ENCODE measurements at regions not wholly inside any gene's neighbourhood (a gene's known extent, or its start where the extent isn't known, plus 50 kb on each side); places are given as distances from the start of the nearest gene placed in this dataset.

GRCh38 chr3:966341-966740, 126.5 kb upstream of the CNTN6 start:
- Mint-ChIP-seq H3K27ac (no peak overlapping the region), H3K9me3 (ENCODE audit: low read depth) (peaks cover 11% of the 10 kb centered on the region), H3K4me1 (no peaks in the 10 kb centered on the region), H3K27me3 (no peaks in the 10 kb centered on the region), H3K36me3 (ENCODE audit: low read depth) (no peaks in the 10 kb centered on the region), H3K4me3 (no peak overlapping the region)
- ChIA-PET POLR2A (no interaction called here), CTCF (interaction anchor here (0.6 kb wide), 1 partner anchor 9 kb away, joined by 3 read pairs; no protein-coding TSS in a partner anchor)
- DNase-seq, result no peak
- no peak for ATAC-seq
- intact Hi-C loops (cut with DNase I, micrococcal nuclease), result no loop called here

GRCh38 chr3:973340-973739, 119.5 kb upstream of the CNTN6 start:
- H3K27me3 Mint-ChIP-seq, result no peaks in the 10 kb centered on the region

GRCh38 chr3:976006-976405, 116.8 kb upstream of the CNTN6 start:
- no peak overlapping the region for H3K4me3 Mint-ChIP-seq
- intact Hi-C loops (cut with DNase I, micrococcal nuclease), result no loop called here
- H3K27me3 Mint-ChIP-seq, result no peaks in the 10 kb centered on the region
- H3K9me3 Mint-ChIP-seq (ENCODE audit: low read depth), result peaks cover 19% of the 10 kb centered on the region
- ATAC-seq, result no peak
- no peaks in the 10 kb centered on the region for H3K36me3 Mint-ChIP-seq (ENCODE audit: low read depth)
- ChIA-PET CTCF (no interaction called here), POLR2A (no interaction called here)
- no peak for DNase-seq
- H3K27ac Mint-ChIP-seq, result no peak overlapping the region
- H3K4me1 Mint-ChIP-seq, result no peaks in the 10 kb centered on the region

More at GRCh38 chr3:973340-973739, 119.5 kb upstream of the CNTN6 start:
- intact Hi-C loops (cut with DNase I, micrococcal nuclease), result no loop called here
- no peaks in the 10 kb centered on the region for H3K36me3 Mint-ChIP-seq (ENCODE audit: low read depth)
- ATAC-seq, result no peak
- H3K4me3 Mint-ChIP-seq, result no peak overlapping the region
- ChIA-PET POLR2A (no interaction called here), CTCF (interaction anchor here (0.9 kb wide), 1 partner anchor 9 kb away, joined by 3 read pairs; no protein-coding TSS in a partner anchor)
- no peak for DNase-seq
- H3K4me1 Mint-ChIP-seq, result no peaks in the 10 kb centered on the region
- H3K9me3 Mint-ChIP-seq (ENCODE audit: low read depth), result peaks cover 13% of the 10 kb centered on the region
- H3K27ac Mint-ChIP-seq, result no peak overlapping the region

- ATAC-seq (no peak), DNase-seq (no peak)
- Mint-ChIP-seq H3K4me3 (no peak overlapping the region), H3K27ac (no peak overlapping the region), H3K4me1 (no peaks in the 10 kb centered on the region), H3K36me3 (ENCODE audit: low read depth) (no peaks in the 10 kb centered on the region), H3K27me3 (no peaks in the 10 kb centered on the region), H3K9me3 (ENCODE audit: low read depth) (peaks cover 18% of the 10 kb centered on the region)
- ChIA-PET CTCF (no interaction called here), POLR2A (no interaction called here)
- intact Hi-C loops (cut with DNase I, micrococcal nuclease), result no loop called here
Measured at GRCh38 chr3:981156-981555, 111.7 kb upstream of the CNTN6 start.

GRCh38 chr3:988785-989184, 104.0 kb upstream of the CNTN6 start:
- ChIA-PET CTCF (no interaction called here), POLR2A (no interaction called here)
- Mint-ChIP-seq H3K36me3 (ENCODE audit: low read depth) (no peaks in the 10 kb centered on the region), H3K27me3 (no peaks in the 10 kb centered on the region), H3K27ac (no peak overlapping the region), H3K4me3 (no peak overlapping the region), H3K4me1 (no peaks in the 10 kb centered on the region), H3K9me3 (ENCODE audit: low read depth) (peaks cover 7% of the 10 kb centered on the region)
- ATAC-seq (no peak), DNase-seq (no peak)
- intact Hi-C loops (cut with DNase I, micrococcal nuclease), result no loop called here

GRCh38 chr3:992871-993270, 100.0 kb upstream of the CNTN6 start:
- DNase-seq, result no peak
- no peaks in the 10 kb centered on the region for H3K27me3 Mint-ChIP-seq
- no peak for ATAC-seq
- H3K4me3 Mint-ChIP-seq, result no peak overlapping the region
- ChIA-PET POLR2A (no interaction called here), CTCF (no interaction called here)
- no peak overlapping the region for H3K27ac Mint-ChIP-seq
- peaks cover 4% of the 10 kb centered on the region for H3K9me3 Mint-ChIP-seq (ENCODE audit: low read depth)
- H3K4me1 Mint-ChIP-seq, result no peaks in the 10 kb centered on the region
- intact Hi-C loops (cut with DNase I, micrococcal nuclease), result no loop called here
- H3K36me3 Mint-ChIP-seq (ENCODE audit: low read depth), result no peaks in the 10 kb centered on the region

- Mint-ChIP-seq H3K9me3 (ENCODE audit: low read depth) (no peaks in the 10 kb centered on the region), H3K36me3 (ENCODE audit: low read depth) (no peaks in the 10 kb centered on the region), H3K27ac (no peak overlapping the region), H3K4me1 (no peaks in the 10 kb centered on the region), H3K27me3 (no peaks in the 10 kb centered on the region), H3K4me3 (no peak overlapping the region)
- ChIA-PET POLR2A (interaction anchor here (0.7 kb wide), 1 partner anchor 15 kb away, joined by 3 read pairs; no protein-coding TSS in a partner anchor), CTCF (no interaction called here)
- DNase-seq (no peak), ATAC-seq (no peak)
- intact Hi-C loops (cut with DNase I, micrococcal nuclease), result no loop called here
Measured at GRCh38 chr3:1002010-1002409, 90.8 kb upstream of the CNTN6 start.

- no peaks in the 10 kb centered on the region for H3K4me1 Mint-ChIP-seq
- H3K9me3 Mint-ChIP-seq (ENCODE audit: low read depth), result peaks cover 2% of the 10 kb centered on the region
- H3K27me3 Mint-ChIP-seq, result no peaks in the 10 kb centered on the region
- ChIA-PET POLR2A (no interaction called here), CTCF (no interaction called here)
- H3K4me3 Mint-ChIP-seq, result no peak overlapping the region
- ATAC-seq (no peak), DNase-seq (no peak)
- no peaks in the 10 kb centered on the region for H3K36me3 Mint-ChIP-seq (ENCODE audit: low read depth)
- no peak overlapping the region for H3K27ac Mint-ChIP-seq
- intact Hi-C loops (cut with DNase I, micrococcal nuclease), result no loop called here
Measured at GRCh38 chr3:1007866-1008265, 85.0 kb upstream of the CNTN6 start.

GRCh38 chr3:1010228-1010627, 82.6 kb upstream of the CNTN6 start:
- Mint-ChIP-seq H3K4me1 (no peaks in the 10 kb centered on the region), H3K4me3 (no peak overlapping the region), H3K36me3 (ENCODE audit: low read depth) (no peaks in the 10 kb centered on the region), H3K27ac (no peak overlapping the region), H3K27me3 (no peaks in the 10 kb centered on the region), H3K9me3 (ENCODE audit: low read depth) (peaks cover 2% of the 10 kb centered on the region)
- ATAC-seq, result no peak
- ChIA-PET CTCF (no interaction called here), POLR2A (no interaction called here)
- intact Hi-C loops (cut with DNase I, micrococcal nuclease), result no loop called here
- DNase-seq, result no peak

GRCh38 chr3:1015826-1016225, 77.0 kb upstream of the CNTN6 start:
- H3K36me3 Mint-ChIP-seq (ENCODE audit: low read depth), result no peaks in the 10 kb centered on the region
- no peaks in the 10 kb centered on the region for H3K4me1 Mint-ChIP-seq
- H3K4me3 Mint-ChIP-seq, result no peak overlapping the region
- ATAC-seq (no peak), DNase-seq (no peak)
- no peak overlapping the region for H3K27ac Mint-ChIP-seq
- no peaks in the 10 kb centered on the region for H3K27me3 Mint-ChIP-seq
- CTCF ChIA-PET, result no interaction called here
- POLR2A ChIA-PET, result no interaction called here
- peaks cover 6% of the 10 kb centered on the region for H3K9me3 Mint-ChIP-seq (ENCODE audit: low read depth)
- intact Hi-C loops (cut with DNase I, micrococcal nuclease), result no loop called here

GRCh38 chr3:1017870-1018269, 75.0 kb upstream of the CNTN6 start:
- no peak for DNase-seq

GRCh38 chr3:1019157-1019556, 73.7 kb upstream of the CNTN6 start:
- H3K4me1 Mint-ChIP-seq, result no peaks in the 10 kb centered on the region
- DNase-seq (no peak), ATAC-seq (no peak)
- no peak overlapping the region for H3K27ac Mint-ChIP-seq
- no peaks in the 10 kb centered on the region for H3K36me3 Mint-ChIP-seq (ENCODE audit: low read depth)
- no peaks in the 10 kb centered on the region for H3K27me3 Mint-ChIP-seq
- POLR2A ChIA-PET, result no interaction called here
- intact Hi-C loops (cut with DNase I, micrococcal nuclease), result no loop called here
- no peak overlapping the region for H3K4me3 Mint-ChIP-seq
- peaks cover 4% of the 10 kb centered on the region for H3K9me3 Mint-ChIP-seq (ENCODE audit: low read depth)
- CTCF ChIA-PET, result no interaction called here

More at GRCh38 chr3:1017870-1018269, 75.0 kb upstream of the CNTN6 start:
- ATAC-seq, result no peak
- intact Hi-C loops (cut with DNase I, micrococcal nuclease), result no loop called here
- CTCF ChIA-PET, result no interaction called here
- no peaks in the 10 kb centered on the region for H3K27me3 Mint-ChIP-seq
- H3K4me3 Mint-ChIP-seq, result no peak overlapping the region
- H3K27ac Mint-ChIP-seq, result no peak overlapping the region
- H3K4me1 Mint-ChIP-seq, result no peaks in the 10 kb centered on the region
- POLR2A ChIA-PET, result no interaction called here
- no peaks in the 10 kb centered on the region for H3K36me3 Mint-ChIP-seq (ENCODE audit: low read depth)
- H3K9me3 Mint-ChIP-seq (ENCODE audit: low read depth), result peaks cover 4% of the 10 kb centered on the region

GRCh38 chr3:1026395-1026794, 66.4 kb upstream of the CNTN6 start:
- Mint-ChIP-seq H3K4me1 (no peaks in the 10 kb centered on the region), H3K36me3 (ENCODE audit: low read depth) (no peaks in the 10 kb centered on the region), H3K9me3 (ENCODE audit: low read depth) (peaks cover under 1% of the 10 kb centered on the region), H3K27me3 (no peaks in the 10 kb centered on the region), H3K27ac (no peak overlapping the region), H3K4me3 (no peak overlapping the region)
- ATAC-seq (no peak), DNase-seq (no peak)
- intact Hi-C loops (cut with DNase I, micrococcal nuclease), result no loop called here
- CTCF ChIA-PET, result no interaction called here
- POLR2A ChIA-PET, result no interaction called here

Measured in activated CD4-positive, alpha-beta T cell treated with anti-CD3 and anti-CD28 coated beads for 36 hours (primary cell).